DOHH2 (cell line): ENCODE measurements at regions not wholly inside any gene's neighbourhood (a gene's known extent, or its start where the extent isn't known, plus 50 kb on each side); places are given as distances from the start of the nearest gene placed in this dataset.

ENCODE experiments used
- CTCF ChIP-seq: fragments of 200-600 bp; sonication (generic); IDR thresholded peaks from one replicate; pipeline ENCODE4 v1.5.1; 2014; ENCODE audit warnings: antibody characterized with exemption, mild to moderate bottlenecking, low read depth, low read length; ENCODE audit not compliant: poor library complexity, severe bottlenecking
- EZH2phosphoT487 ChIP-seq: fragments of 200-600 bp; sonication (generic); IDR thresholded peaks from 2 replicates; pipeline ENCODE4 v1.6.1; 2017; ENCODE audit warnings: borderline replicate concordance, mild to moderate bottlenecking, antibody characterized with exemption, low read length, moderate library complexity, mixed read lengths

- no peak for TF ChIP-seq CTCF
- TF ChIP-seq EZH2phosphoT487 = no peak
Observed at GRCh38 chr3:81425198-81425868, 336.1 kb downstream of the GBE1 start.
